ENCODE measurements at regions not wholly inside any gene's neighbourhood (a gene's known extent, or its start where the extent isn't known, plus 50 kb on each side); places are given as distances from the start of the nearest gene placed in this dataset.
A peak's percentile ranks its signal among the peaks of the same experiment; 100 is the strongest.

DNA sequence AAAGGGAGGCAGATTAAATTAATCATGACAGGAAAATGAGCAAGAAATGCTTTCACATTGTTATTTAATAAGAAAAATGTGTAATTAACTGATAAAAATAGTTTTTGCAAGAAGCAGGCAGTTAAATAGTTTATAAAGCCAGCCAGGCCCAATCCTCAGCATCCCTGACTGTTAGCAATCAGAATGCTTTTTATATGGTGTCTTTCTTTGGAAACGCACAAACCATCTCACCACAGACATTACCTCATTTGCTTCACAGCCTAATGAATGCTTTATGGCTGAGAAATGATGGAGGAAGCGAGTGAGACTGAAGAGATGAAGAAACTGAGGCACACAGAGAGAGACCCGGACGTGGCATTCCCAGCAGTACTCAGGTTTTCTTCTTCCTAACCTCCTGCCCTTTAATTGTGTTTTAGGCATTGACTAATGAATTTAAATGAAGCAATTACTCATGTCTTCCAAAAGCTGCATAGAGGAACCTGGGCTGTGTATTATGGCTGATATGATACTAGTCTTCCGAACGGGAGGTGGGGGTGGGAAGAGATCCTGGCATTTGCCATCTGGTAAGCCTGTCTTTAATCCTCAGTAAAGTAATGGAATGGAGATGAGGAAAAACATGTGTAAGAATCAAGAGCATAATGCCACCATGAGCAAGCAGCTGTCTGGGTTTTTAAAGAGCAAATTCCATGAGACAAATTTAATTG, 116.1 kb upstream of the LMO4 start:
- Histone ChIP-seq H3K27ac (ENCODE audit: insufficient read depth, low read length) (no peak overlapping the region), H3K4me2 (ENCODE audit: extremely low read depth, insufficient read depth, low read length) (no peak overlapping the region)
- DNase-seq (ENCODE audit: low read depth in 2 of 2) = peak in 1 of 2 donors; percentile 61

GRCh38 chr1:87213135-87213515, 115.6 kb upstream of the LMO4 start:
- Histone ChIP-seq H2AFZ (ENCODE audit: low read length) (no peak overlapping the region), H3K27me3 (ENCODE audit: control insufficient read depth, insufficient read depth, low read length) (no peaks in the 10 kb centered on the region), H4K20me1 (ENCODE audit: control insufficient read depth, extremely low read depth, insufficient read depth, low read length) (no peaks in the 10 kb centered on the region), H3K79me2 (ENCODE audit: control insufficient read depth, insufficient read depth, low read length) (no peaks in the 10 kb centered on the region), H3K36me3 (ENCODE audit: control insufficient read depth, insufficient read depth, low read length) (no peaks in the 10 kb centered on the region), H3K4me3 (replicated peaks in 1 of 4; ENCODE audit: control extremely low read depth in 1 of 4, insufficient read depth in 1 of 4, low read depth in 3 of 4, low read length in 4 of 4) (no peak overlapping the region), H3K9me3 (ENCODE audit: control insufficient read depth, insufficient read depth, low read depth, low read length) (no peaks in the 10 kb centered on the region), H3K27ac (ENCODE audit: insufficient read depth, low read length) (no peak overlapping the region), H3K4me1 (ENCODE audit: control insufficient read depth, extremely low read depth, insufficient read depth, low read length) (no peaks in the 10 kb centered on the region), H3K4me2 (ENCODE audit: extremely low read depth, insufficient read depth, low read length) (no peak overlapping the region), H3K9ac (ENCODE audit: insufficient read depth, low read length) (no peak overlapping the region)
- no peak for TF ChIP-seq CTCF (conservative IDR thresholded peaks at IDR 0.05 in 1 of 2, IDR thresholded peaks at IDR 0.05 in 1 of 2; ENCODE audit: low read depth in 1 of 2, low read length in 2 of 2)
- no peak for TF ChIP-seq EZH2 (IDR thresholded peaks at IDR 0.05; ENCODE audit: low read length, missing control alignments)
- DNase-seq (ENCODE audit: low read depth in 2 of 2) = no peak

More for the DNA sequence above, 116.1 kb upstream of the LMO4 start:
- Histone ChIP-seq H3K9me3 (ENCODE audit: control insufficient read depth, insufficient read depth, low read depth, low read length) (no peaks in the 10 kb centered on the region), H3K79me2 (ENCODE audit: control insufficient read depth, insufficient read depth, low read length) (no peaks in the 10 kb centered on the region), H3K4me1 (ENCODE audit: control insufficient read depth, extremely low read depth, insufficient read depth, low read length) (no peaks in the 10 kb centered on the region), H3K9ac (ENCODE audit: insufficient read depth, low read length) (no peak overlapping the region), H2AFZ (ENCODE audit: low read length) (no peak overlapping the region), H3K4me3 (replicated peaks in 1 of 4; ENCODE audit: control extremely low read depth in 1 of 4, insufficient read depth in 1 of 4, low read depth in 3 of 4, low read length in 4 of 4) (no peak overlapping the region), H3K27me3 (ENCODE audit: control insufficient read depth, insufficient read depth, low read length) (no peaks in the 10 kb centered on the region), H3K36me3 (ENCODE audit: control insufficient read depth, insufficient read depth, low read length) (no peaks in the 10 kb centered on the region), H4K20me1 (ENCODE audit: control insufficient read depth, extremely low read depth, insufficient read depth, low read length) (no peaks in the 10 kb centered on the region)
- no peak for TF ChIP-seq CTCF (conservative IDR thresholded peaks at IDR 0.05 in 1 of 2, IDR thresholded peaks at IDR 0.05 in 1 of 2; ENCODE audit: low read depth in 1 of 2, low read length in 2 of 2)
- TF ChIP-seq EZH2 (IDR thresholded peaks at IDR 0.05; ENCODE audit: low read length, missing control alignments) = no peak

GRCh38 chr1:87215592-87215991, 113.1 kb upstream of the LMO4 start:
- Histone ChIP-seq H3K79me2 (ENCODE audit: control insufficient read depth, insufficient read depth, low read length) (no peaks in the 10 kb centered on the region), H3K4me2 (ENCODE audit: extremely low read depth, insufficient read depth, low read length) (no peak overlapping the region), H2AFZ (ENCODE audit: low read length) (no peak overlapping the region), H4K20me1 (ENCODE audit: control insufficient read depth, extremely low read depth, insufficient read depth, low read length) (no peaks in the 10 kb centered on the region), H3K9me3 (ENCODE audit: control insufficient read depth, insufficient read depth, low read depth, low read length) (no peaks in the 10 kb centered on the region), H3K9ac (ENCODE audit: insufficient read depth, low read length) (no peak overlapping the region), H3K27me3 (ENCODE audit: control insufficient read depth, insufficient read depth, low read length) (no peaks in the 10 kb centered on the region), H3K4me3 (replicated peaks in 1 of 4; ENCODE audit: control extremely low read depth in 1 of 4, insufficient read depth in 1 of 4, low read depth in 3 of 4, low read length in 4 of 4) (no peak overlapping the region), H3K36me3 (ENCODE audit: control insufficient read depth, insufficient read depth, low read length) (no peaks in the 10 kb centered on the region), H3K4me1 (ENCODE audit: control insufficient read depth, extremely low read depth, insufficient read depth, low read length) (no peaks in the 10 kb centered on the region), H3K27ac (ENCODE audit: insufficient read depth, low read length) (no peak overlapping the region)
- DNase-seq (ENCODE audit: low read depth in 2 of 2) = no peak
- TF ChIP-seq CTCF (conservative IDR thresholded peaks at IDR 0.05 in 1 of 2, IDR thresholded peaks at IDR 0.05 in 1 of 2; ENCODE audit: low read depth in 1 of 2, low read length in 2 of 2) (no peak), EZH2 (IDR thresholded peaks at IDR 0.05; ENCODE audit: low read length, missing control alignments) (no peak)
